Activated T-cell treated with anti-CD3 and anti-CD28 coated beads, Interleukin-2, amount 50 U/mL, for 4 hours (primary cell): ENCODE measurements at regions not wholly inside any gene's neighbourhood (a gene's known extent, or its start where the extent isn't known, plus 50 kb on each side); places are given as distances from the start of the nearest gene placed in this dataset.
"Not testable (repeated sequence)": the region's sequence is repeated elsewhere in the genome, so short reads cannot be mapped to it uniquely, and the experiment has no call there.

ENCODE experiments used
- ATAC-seq, 2 donors: fragments of 200-7000 bp; cut with Tn5 transposase; one replicate each; pipeline ENCODE4 v1.10.0; 2021
- DNase-seq: peaks from one replicate; pipeline ENCODE4 v3.0.0-alpha.2; 2020
- H3K27me3 Mint-ChIP-seq: one replicate; pipeline ENCODE4 v1.8.0; 2021; ENCODE audit warnings: low read depth, mixed read lengths
- H3K36me3 Mint-ChIP-seq: one replicate; pipeline ENCODE4 v1.8.0; 2022; ENCODE audit warnings: mixed read lengths; ENCODE audit not compliant: insufficient read depth
- H3K4me1 Mint-ChIP-seq: one replicate; pipeline ENCODE4 v1.8.0; 2021; ENCODE audit warnings: low read depth, mixed read lengths
- H3K4me3 Mint-ChIP-seq: one replicate; pipeline ENCODE4 v1.8.0; 2021; ENCODE audit warnings: mild to moderate bottlenecking, moderate library complexity, mixed read lengths
- H3K9me3 Mint-ChIP-seq: one replicate; pipeline ENCODE4 v1.8.0; 2021; ENCODE audit warnings: mixed read lengths

- peaks cover 19% of the 10 kb centered on the region for H3K36me3 Mint-ChIP-seq
- peaks cover 14% of the 10 kb centered on the region for H3K4me1 Mint-ChIP-seq
- not testable (repeated sequence) for ATAC-seq, H3K9me3 Mint-ChIP-seq, DNase-seq, H3K4me3 Mint-ChIP-seq, H3K27me3 Mint-ChIP-seq
These were observed 50.3 kb upstream of the ZSCAN2 start for GRCh38 chr15:84550503-84550902.
